Caco-2 (cell line): ENCODE measurements at regions not wholly inside any gene's neighbourhood (a gene's known extent, or its start where the extent isn't known, plus 50 kb on each side); places are given as distances from the start of the nearest gene placed in this dataset.

Experiments
- BruUV-seq: library from RNA; stranded (reverse); fragments of 400-500 nt; replicated peaks from 2 replicates; lab custom pipeline; 2021; lab: Mats Ljungman, UMichigan
- CTCF ChIA-PET: fragments of 300-600 bp; sonication (Branson Sonifier 250); formaldehyde crosslinking; loops from one replicate; lab custom pipeline; 2022; ENCODE audit warnings: antibody characterized with exemption; lab: Charles Lee
- POLR2A ChIA-PET: fragments of 300-600 bp; sonication (Branson Sonifier 250); formaldehyde crosslinking; loops from one replicate; lab custom pipeline; 2022; ENCODE audit warnings: antibody characterized with exemption; lab: Charles Lee
- DNase-seq, 2 experiments: peaks; one replicate each; pipeline versions ENCODE4 v3.0.0 to v3.0.0-alpha.2; 2020 to 2022
- H3K27me3 ChIP-seq: replicated peaks from 2 replicates; pipeline ENCODE4 v1.6.0; 2011; ENCODE audit warnings: low read length; ENCODE audit not compliant: control insufficient read depth, insufficient read depth
- H3K36me3 ChIP-seq: 2 replicates; pipeline ENCODE4 v1.5.1; 2011; ENCODE audit warnings: low read length; ENCODE audit not compliant: control insufficient read depth, insufficient read depth
- H3K4me1 ChIP-seq: fragments of 250-450 bp; sonication (Bioruptor Pico); 2 replicates; pipeline ENCODE4 v1.5.1; 2020; ENCODE audit warnings: mild to moderate bottlenecking
- H3K4me3 ChIP-seq: 2 replicates; pipeline ENCODE4 v1.5.1; 2011; ENCODE audit warnings: low read depth, mild to moderate bottlenecking, control low read depth, low read length
- H3K9me3 ChIP-seq: fragments of 250-450 bp; sonication (Bioruptor Pico); 2 replicates; pipeline ENCODE4 v1.5.1; 2020; ENCODE audit warnings: mild to moderate bottlenecking, moderate library complexity
- H3K27ac Mint-ChIP-seq: one replicate; pipeline ENCODE4 v1.8.0; 2022; ENCODE audit warnings: mixed read lengths; ENCODE audit not compliant: unreplicated experiment
- H3K27me3 Mint-ChIP-seq: one replicate; pipeline ENCODE4 v1.8.0; 2022; ENCODE audit warnings: mixed read lengths; ENCODE audit not compliant: insufficient read depth, unreplicated experiment
- H3K36me3 Mint-ChIP-seq: one replicate; pipeline ENCODE4 v1.8.0; 2022; ENCODE audit warnings: mild to moderate bottlenecking, mixed read lengths; ENCODE audit not compliant: insufficient read depth, unreplicated experiment
- H3K4me1 Mint-ChIP-seq: one replicate; pipeline ENCODE4 v1.8.0; 2022; ENCODE audit warnings: low read depth, mixed read lengths; ENCODE audit not compliant: unreplicated experiment
- H3K4me3 Mint-ChIP-seq: one replicate; pipeline ENCODE4 v1.8.0; 2022; ENCODE audit warnings: mild to moderate bottlenecking, moderate library complexity, mixed read lengths; ENCODE audit not compliant: unreplicated experiment
- H3K9me3 Mint-ChIP-seq: one replicate; pipeline ENCODE4 v1.8.0; 2022; ENCODE audit warnings: mixed read lengths; ENCODE audit not compliant: unreplicated experiment
- intact Hi-C: fragments of 100-400 bp; cut with micrococcal nuclease; formaldehyde crosslinking; loops from one replicate; pipeline ENCODE4 v1.10.0; 2022; ENCODE audit not compliant: unreplicated experiment
- TF ChIP-seq, protein P1 (sequence below), 2 experiments: fragments of 200-600 bp in 1 of 2; IDR thresholded peaks; 1 replicate in 1 of 2; 2 replicates in 1 of 2; pipeline versions ENCODE4 v1.5.1 to v1.8.0; 2011 to 2022; ENCODE audit warnings: antibody characterized with exemption in 1 of 2, control low read depth in 1 of 2, inconsistent platforms in 1 of 2, low read depth in 1 of 2, low read length in 1 of 2, mild to moderate bottlenecking in 1 of 2, moderate library complexity in 1 of 2; ENCODE audit not compliant: insufficient read depth in 1 of 2, severe bottlenecking in 1 of 2, unreplicated experiment in 1 of 2

DNA sequence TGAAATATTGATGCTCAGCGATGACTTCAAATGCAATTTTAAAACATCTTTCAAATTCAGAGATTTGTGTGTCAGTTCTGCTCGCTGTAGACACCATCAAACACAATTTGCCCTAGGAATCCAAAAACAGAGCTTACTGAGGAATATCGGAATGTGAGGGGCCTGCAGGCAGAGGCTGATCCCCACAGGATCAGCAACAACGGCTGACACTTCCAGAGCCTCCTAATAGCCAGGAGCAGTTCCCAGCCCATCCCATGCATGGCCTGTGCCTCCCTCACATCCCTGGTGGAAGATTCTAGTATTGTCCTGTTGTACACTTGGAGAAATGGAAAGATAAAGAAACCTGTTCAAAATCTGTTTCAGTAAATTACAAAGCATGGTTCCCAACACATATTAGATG is 129.7 kb upstream of the VWC2 start:
- no peak for DNase-seq
- Histone ChIP-seq H3K27me3 (no peaks in the 10 kb centered on the region), H3K9me3 (no peaks in the 10 kb centered on the region), H3K4me3 (no peak overlapping the region), H3K36me3 (no peaks in the 10 kb centered on the region), H3K4me1 (no peaks in the 10 kb centered on the region)
- no peaks in the 10 kb centered on the region for H3K4me1 Mint-ChIP-seq
- H3K9me3 Mint-ChIP-seq = no peaks in the 10 kb centered on the region
- H3K4me3 Mint-ChIP-seq = no peak overlapping the region
- CTCF ChIA-PET = no interaction called here
- peaks cover 4% of the 10 kb centered on the region for H3K27me3 Mint-ChIP-seq
- POLR2A ChIA-PET = no interaction called here
- intact Hi-C loops = loop anchor here (10.0 kb wide), 1 partner anchor 61 kb away; no protein-coding TSS in a partner anchor
- TF ChIP-seq, protein P1, sequence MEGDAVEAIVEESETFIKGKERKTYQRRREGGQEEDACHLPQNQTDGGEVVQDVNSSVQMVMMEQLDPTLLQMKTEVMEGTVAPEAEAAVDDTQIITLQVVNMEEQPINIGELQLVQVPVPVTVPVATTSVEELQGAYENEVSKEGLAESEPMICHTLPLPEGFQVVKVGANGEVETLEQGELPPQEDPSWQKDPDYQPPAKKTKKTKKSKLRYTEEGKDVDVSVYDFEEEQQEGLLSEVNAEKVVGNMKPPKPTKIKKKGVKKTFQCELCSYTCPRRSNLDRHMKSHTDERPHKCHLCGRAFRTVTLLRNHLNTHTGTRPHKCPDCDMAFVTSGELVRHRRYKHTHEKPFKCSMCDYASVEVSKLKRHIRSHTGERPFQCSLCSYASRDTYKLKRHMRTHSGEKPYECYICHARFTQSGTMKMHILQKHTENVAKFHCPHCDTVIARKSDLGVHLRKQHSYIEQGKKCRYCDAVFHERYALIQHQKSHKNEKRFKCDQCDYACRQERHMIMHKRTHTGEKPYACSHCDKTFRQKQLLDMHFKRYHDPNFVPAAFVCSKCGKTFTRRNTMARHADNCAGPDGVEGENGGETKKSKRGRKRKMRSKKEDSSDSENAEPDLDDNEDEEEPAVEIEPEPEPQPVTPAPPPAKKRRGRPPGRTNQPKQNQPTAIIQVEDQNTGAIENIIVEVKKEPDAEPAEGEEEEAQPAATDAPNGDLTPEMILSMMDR (IDR thresholded peaks at IDR 0.05; ENCODE audit: insufficient read depth in 1 of 2, low read depth in 1 of 2, low read length in 1 of 2, severe bottlenecking in 1 of 2, unreplicated experiment in 1 of 2) = no peak
- H3K36me3 Mint-ChIP-seq = no peaks in the 10 kb centered on the region
- no TSS peak for BruUV-seq
- no peak overlapping the region for H3K27ac Mint-ChIP-seq

DNA sequence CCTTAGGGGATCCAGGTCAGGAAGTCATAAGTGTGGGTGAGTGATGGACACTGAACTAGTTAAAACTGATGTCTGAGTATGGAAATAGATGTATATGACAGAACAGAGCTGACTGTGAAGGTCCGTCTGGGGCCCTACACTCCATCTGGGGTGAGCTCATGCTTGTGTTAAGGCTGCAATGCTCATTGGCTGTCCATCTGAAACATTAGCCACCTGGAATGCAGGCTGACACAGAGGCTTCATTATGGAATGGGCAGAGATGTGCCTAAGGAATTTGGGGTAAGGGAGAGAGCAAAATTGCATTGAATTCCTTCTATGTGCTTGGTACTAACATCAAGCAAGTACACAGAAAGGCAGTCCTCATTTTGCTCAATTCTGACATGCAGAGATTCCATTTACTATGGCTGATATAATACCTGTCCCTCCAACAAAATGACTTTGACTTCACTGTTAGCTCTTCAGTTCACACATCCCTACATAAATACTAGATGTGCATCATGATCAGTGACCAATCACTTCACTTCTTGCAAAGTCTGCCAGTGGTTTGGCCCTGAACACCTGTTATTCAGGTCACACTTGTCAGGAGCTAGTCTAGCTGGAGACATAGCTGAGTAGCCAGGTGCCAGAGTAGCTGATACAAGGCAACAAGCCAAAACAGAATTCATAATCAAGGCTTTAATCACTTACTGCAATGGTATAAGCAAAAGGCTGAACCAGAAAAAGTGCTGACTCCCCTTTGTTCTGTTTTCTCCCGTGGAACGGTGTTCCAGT is 128.9 kb upstream of the VWC2 start:
- POLR2A ChIA-PET = no interaction called here
- Mint-ChIP-seq H3K27me3 (peaks cover 4% of the 10 kb centered on the region), H3K4me3 (no peak overlapping the region), H3K9me3 (no peaks in the 10 kb centered on the region), H3K4me1 (no peaks in the 10 kb centered on the region), H3K36me3 (no peaks in the 10 kb centered on the region), H3K27ac (no peak overlapping the region)
- Histone ChIP-seq H3K9me3 (no peaks in the 10 kb centered on the region), H3K27me3 (no peaks in the 10 kb centered on the region), H3K4me1 (no peaks in the 10 kb centered on the region), H3K36me3 (no peaks in the 10 kb centered on the region), H3K4me3 (no peak overlapping the region)
- CTCF ChIA-PET = no interaction called here
- intact Hi-C loops = loop anchor here (10.0 kb wide), 1 partner anchor 60 kb away; no protein-coding TSS in a partner anchor
- no peak for DNase-seq
- BruUV-seq = no TSS peak
- TF ChIP-seq, protein P1 (IDR thresholded peaks at IDR 0.05; ENCODE audit: insufficient read depth in 1 of 2, low read depth in 1 of 2, low read length in 1 of 2, severe bottlenecking in 1 of 2, unreplicated experiment in 1 of 2) = no peak

DNA sequence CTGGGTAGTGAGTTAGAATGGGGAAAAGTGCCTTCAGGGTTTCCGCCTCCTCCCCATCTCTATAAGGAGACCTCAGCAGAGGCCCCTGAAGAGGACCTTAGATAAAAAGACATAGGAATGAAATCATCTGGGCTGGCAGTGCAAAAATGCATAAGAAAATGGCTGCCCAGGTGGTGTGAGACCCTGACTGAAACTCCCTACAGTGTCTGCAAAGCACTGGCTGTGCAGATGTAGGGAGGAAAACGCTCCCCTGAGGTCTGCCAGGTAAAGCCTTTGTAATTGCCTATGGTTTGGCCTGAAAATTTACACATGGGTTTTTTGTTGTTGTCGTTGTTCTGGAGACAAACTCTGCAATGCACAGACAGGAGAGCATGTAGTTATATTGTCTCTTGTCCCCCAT is 128.1 kb upstream of the VWC2 start:
- DNase-seq = no peak
- TF ChIP-seq, protein P1 (IDR thresholded peaks at IDR 0.05; ENCODE audit: insufficient read depth in 1 of 2, low read depth in 1 of 2, low read length in 1 of 2, severe bottlenecking in 1 of 2, unreplicated experiment in 1 of 2) = no peak
- H3K9me3 ChIP-seq = no peaks in the 10 kb centered on the region
- Mint-ChIP-seq H3K4me1 (no peaks in the 10 kb centered on the region), H3K4me3 (no peak overlapping the region), H3K27me3 (peaks cover 4% of the 10 kb centered on the region), H3K36me3 (no peaks in the 10 kb centered on the region), H3K9me3 (no peaks in the 10 kb centered on the region), H3K27ac (no peak overlapping the region)
- intact Hi-C loops = loop anchor here (10.0 kb wide), 1 partner anchor 60 kb away; no protein-coding TSS in a partner anchor
- H3K27me3 ChIP-seq = no peaks in the 10 kb centered on the region
- POLR2A ChIA-PET = no interaction called here
- no TSS peak for BruUV-seq
- H3K4me1 ChIP-seq = no peaks in the 10 kb centered on the region
- no peak overlapping the region for H3K4me3 ChIP-seq
- CTCF ChIA-PET = no interaction called here
- H3K36me3 ChIP-seq = no peaks in the 10 kb centered on the region
